ENCODE measurements at regions not wholly inside any gene's neighbourhood (a gene's known extent, or its start where the extent isn't known, plus 50 kb on each side); places are given as distances from the start of the nearest gene placed in this dataset.

- no peak for TF ChIP-seq CTCF (IDR thresholded peaks at IDR 0.05 in 8 of 11, conservative IDR thresholded peaks at IDR 0.05 in 3 of 11)
- TF ChIP-seq POLR2AphosphoS5 (IDR thresholded peaks at IDR 0.05) = no peak
- TF ChIP-seq POLR2A (IDR thresholded peaks at IDR 0.05) = no peak
Measured at GRCh38 chr9:124132671-124133147, 121.1 kb downstream of the LHX2 start.

Data from spleen (tissue), 7 donors.